ENCODE measurements at regions not wholly inside any gene's neighbourhood (a gene's known extent, or its start where the extent isn't known, plus 50 kb on each side); places are given as distances from the start of the nearest gene placed in this dataset.

GRCh38 chr1:8197493-8198282, 120.2 kb upstream of the SLC45A1 start (continued):
- peak; percentile 68; the same call in 1 of the 2 replicates for TF ChIP-seq ATF2 (CRISPR knock-in tag; IDR thresholded peaks at IDR 0.05)

GRCh38 chr1:8194481-8195227, 123.3 kb upstream of the SLC45A1 start:
- H3K9ac ChIP-seq (ENCODE audit: insufficient read depth, low read depth, low read length): no peak overlapping the region
- intact Hi-C loops (cut with micrococcal nuclease; ENCODE audit: unreplicated experiment): loop anchor here (10.0 kb wide), 1 partner anchor 120 kb away; the partner anchor contains the start of gene SLC45A1
- TF ChIP-seq ATF4 (CRISPR knock-in tag; IDR thresholded peaks at IDR 0.05) (peak in 1 of 2 experiments; percentile 60; a peak in 2 of 4 replicates), EP300 (IDR thresholded peaks at IDR 0.05; ENCODE audit: low read depth in 2 of 2, low read length in 2 of 2) (peak in 1 of 2 experiments; percentile 10; a peak in 1 of 4 replicates), EP300 (CRISPR knock-in tag; IDR thresholded peaks at IDR 0.05; ENCODE audit: borderline replicate concordance) (no peak), BRF2 (CRISPR knock-in tag; IDR thresholded peaks at IDR 0.05) (no peak), MIER3 (CRISPR knock-in tag; IDR thresholded peaks at IDR 0.05; ENCODE audit: borderline replicate concordance) (no peak), ZNF414 (CRISPR knock-in tag; IDR thresholded peaks at IDR 0.05) (no peak), ZNF562 (CRISPR knock-in tag; IDR thresholded peaks at IDR 0.05; ENCODE audit: borderline replicate concordance) (no peak), ZNF34 (CRISPR knock-in tag; IDR thresholded peaks at IDR 0.05; ENCODE audit: borderline replicate concordance) (no peak), ZNF75D (CRISPR knock-in tag; IDR thresholded peaks at IDR 0.05; ENCODE audit: borderline replicate concordance) (no peak), SUZ12 (IDR thresholded peaks at IDR 0.05; ENCODE audit: low read depth, low read length) (no peak), NONO (IDR thresholded peaks at IDR 0.05) (no peak), NONO (CRISPR knock-in tag; conservative IDR thresholded peaks at IDR 0.05) (no peak), ZNF703 (CRISPR knock-in tag; IDR thresholded peaks at IDR 0.05; ENCODE audit: borderline replicate concordance) (no peak), IKZF1 (IDR thresholded peaks at IDR 0.05) (no peak), JDP2 (CRISPR knock-in tag; IDR thresholded peaks at IDR 0.05; ENCODE audit: borderline replicate concordance) (no peak), SMARCC2 (IDR thresholded peaks at IDR 0.05) (no peak), FOXA3 (CRISPR knock-in tag; IDR thresholded peaks at IDR 0.05) (peak; percentile 38; the same call in 1 of the 2 replicates)

More at GRCh38 chr1:8194481-8195227, 123.3 kb upstream of the SLC45A1 start:
- in situ Hi-C loops (cut with HindIII; ENCODE audit: extremely low pct_ligation_motif_present, low pct_unique_long_range_greater_than_20kb): no loop called here
- H3K4me1 ChIP-seq (ENCODE audit: insufficient read depth, low read length): peaks cover 91% of the 10 kb centered on the region
- ChIA-PET CTCF (ENCODE audit: low intra/inter-chr PET ratio, low total read pairs) (no interaction called here), POLR2A (interaction anchor here (1.3 to 3.6 kb wide), 2 partner anchors 13 to 40 kb away, joined by 4 to 20 read pairs; no protein-coding TSS in a partner anchor)
- FAIRE-seq (no peak), DNase-seq (ENCODE audit: low spot score) (peak; percentile 62), ATAC-seq (no peak)
- H3K4me2 ChIP-seq (ENCODE audit: low read depth, low read length): no peak overlapping the region
- H3K27me3 ChIP-seq (ENCODE audit: control insufficient read depth in 1 of 2, insufficient read depth in 2 of 2, low read length in 2 of 2): no peaks in the 10 kb centered on the region
- H3K36me3 ChIP-seq (replicated peaks in 1 of 2; ENCODE audit: control insufficient read depth in 1 of 2, insufficient read depth in 2 of 2, low read length in 2 of 2): no peaks in the 10 kb centered on the region
- H3K79me2 ChIP-seq (ENCODE audit: insufficient read depth, low read length): no peaks in the 10 kb centered on the region
- H4K20me1 ChIP-seq (ENCODE audit: insufficient read depth, low read length): no peaks in the 10 kb centered on the region
- H3K9me3 ChIP-seq (ENCODE audit: low read length): no peaks in the 10 kb centered on the region
- no peak overlapping the region for H3K4me3 ChIP-seq (replicated peaks in 1 of 3; ENCODE audit: insufficient read depth in 1 of 3, low read depth in 2 of 3, low read length in 3 of 3)
- no TSS peak for BruUV-seq (replicated peaks)
- no peak overlapping the region for H2AFZ ChIP-seq (ENCODE audit: low read length)
- H3K27ac ChIP-seq (ENCODE audit: extremely low read length, insufficient read depth, low read length): peak overlapping the region; percentile 18
- WGBS (ENCODE audit: low lambda C conversion rate): 84% methylated on average over 14 of the region's 14 CpGs
